GM23338 (cell line): ENCODE measurements at regions not wholly inside any gene's neighbourhood (a gene's known extent, or its start where the extent isn't known, plus 50 kb on each side); places are given as distances from the start of the nearest gene placed in this dataset.

Experiments
- CREB1 ChIP-seq: fragments of 250-450 bp; sonication (Bioruptor Pico); IDR thresholded peaks from 2 replicates; pipeline ENCODE4 v1.5.0; 2020; ENCODE audit warnings: low read depth, mild to moderate bottlenecking, moderate library complexity
- CTCF ChIP-seq, 2 experiments: fragments of 200-600 bp in 1 of 2; sonication (generic) in 1 of 2; conservative IDR thresholded peaks; 2 replicates each; pipeline versions ENCODE4 v1.5.1 to v1.6.1; 2016 to 2017; ENCODE audit warnings: antibody characterized with exemption in 2 of 2, low read depth in 2 of 2, mild to moderate bottlenecking in 2 of 2, moderate library complexity in 1 of 2
- ETS1 ChIP-seq: IDR thresholded peaks from 2 replicates; pipeline ENCODE4 v1.6.1; 2016; ENCODE audit warnings: antibody characterized with exemption
- EZH2 ChIP-seq: fragments of 200-600 bp; sonication (generic); IDR thresholded peaks from one replicate; pipeline ENCODE4 v1.8.0; 2017; ENCODE audit warnings: antibody characterized with exemption, mild to moderate bottlenecking, low read depth; ENCODE audit not compliant: unreplicated experiment
- EZH2phosphoT487 ChIP-seq: fragments of 200-600 bp; sonication (generic); IDR thresholded peaks from one replicate; pipeline ENCODE4 v1.8.1; 2018; ENCODE audit warnings: antibody characterized with exemption; ENCODE audit not compliant: unreplicated experiment
- JUNB ChIP-seq: IDR thresholded peaks from one replicate; pipeline ENCODE4 v1.6.1; 2016; ENCODE audit warnings: antibody characterized with exemption; ENCODE audit not compliant: unreplicated experiment
- NANOG ChIP-seq: IDR thresholded peaks from 2 replicates; pipeline ENCODE4 v1.6.1; 2016; ENCODE audit warnings: antibody characterized with exemption, borderline replicate concordance
- POLR2AphosphoS5 ChIP-seq: IDR thresholded peaks from 2 replicates; pipeline ENCODE4 v1.6.1; 2016; ENCODE audit warnings: antibody characterized with exemption, low read depth
- REST ChIP-seq: IDR thresholded peaks from one replicate; pipeline ENCODE4 v1.6.1; 2018; ENCODE audit warnings: antibody characterized with exemption; ENCODE audit not compliant: unreplicated experiment

GRCh38 chr5:156019130-156019529 is 307.8 kb upstream of the SGCD start:
- TF ChIP-seq CTCF (conservative IDR thresholded peaks at IDR 0.05; ENCODE audit: low read depth in 2 of 2) (no peak), EZH2 (no peak), POLR2AphosphoS5 (no peak), REST (no peak), EZH2phosphoT487 (no peak), JUNB (no peak), ETS1 (no peak), NANOG (no peak), CREB1 (CRISPR knock-in tag) (no peak)
